ENCODE measurements at regions not wholly inside any gene's neighbourhood (a gene's known extent, or its start where the extent isn't known, plus 50 kb on each side); places are given as distances from the start of the nearest gene placed in this dataset.

- TF ChIP-seq ZBTB7A (tag by site-specific recombination; IDR thresholded peaks at IDR 0.05; ENCODE audit: low read depth) (no peak), TSHZ1 (tag by site-specific recombination; IDR thresholded peaks at IDR 0.05; ENCODE audit: borderline replicate concordance) (no peak), ZNF202 (tag by site-specific recombination; IDR thresholded peaks at IDR 0.05; ENCODE audit: borderline replicate concordance) (no peak), ZFP3 (tag by site-specific recombination; IDR thresholded peaks at IDR 0.05; ENCODE audit: low read depth) (no peak), REST (tag by site-specific recombination; IDR thresholded peaks at IDR 0.05) (no peak), ZNF544 (tag by site-specific recombination; IDR thresholded peaks at IDR 0.05) (no peak), ZBTB49 (tag by site-specific recombination; IDR thresholded peaks at IDR 0.05; ENCODE audit: low read depth) (no peak), ZNF768 (tag by site-specific recombination; IDR thresholded peaks at IDR 0.05) (no peak), RBAK (tag by site-specific recombination; IDR thresholded peaks at IDR 0.05) (no peak), CTCF (tag by site-specific recombination; IDR thresholded peaks at IDR 0.05) (no peak), KLF9 (tag by site-specific recombination; IDR thresholded peaks at IDR 0.05; ENCODE audit: low read depth) (no peak)
Observed at GRCh38 chr15:97868981-97869380, 91.5 kb upstream of the ARRDC4 start.

All from HEK293 (cell line).